ENCODE measurements at regions not wholly inside any gene's neighbourhood (a gene's known extent, or its start where the extent isn't known, plus 50 kb on each side); places are given as distances from the start of the nearest gene placed in this dataset.

DNA sequence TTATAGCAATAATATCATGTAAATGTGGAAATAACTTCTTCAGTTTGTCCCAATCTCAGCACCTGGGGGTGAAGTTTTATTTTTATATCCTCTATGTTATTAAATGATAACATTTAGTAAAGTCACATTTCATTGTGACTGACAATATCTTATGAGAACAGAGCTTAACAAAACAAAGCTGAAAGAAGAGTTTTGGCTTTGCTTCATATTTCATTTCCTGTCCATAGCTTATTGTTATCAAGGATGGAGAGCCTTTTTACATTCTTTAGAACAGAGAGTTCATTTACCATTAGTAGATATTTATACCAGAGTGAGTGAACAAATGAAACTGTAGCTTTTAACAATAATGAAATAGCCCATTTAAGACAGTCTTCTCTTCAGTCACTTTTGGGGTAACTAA lies 231.9 kb upstream of the SGK1 start:
- intact Hi-C loops (cut with micrococcal nuclease) (no loop called here), in situ Hi-C loops (cut with MboI) (no loop called here)
- Histone ChIP-seq H3K36me3 (ENCODE audit: control insufficient read depth, insufficient read depth, low read length) (no peaks in the 10 kb centered on the region), H3K9ac (ENCODE audit: insufficient read depth in 1 of 2, low read depth in 2 of 2, low read length in 2 of 2) (no peak overlapping the region), H3K4me2 (ENCODE audit: insufficient read depth, low read length) (no peak overlapping the region), H3K27ac (ENCODE audit: extremely low read depth, low read depth, low read length) (no peak overlapping the region), H4K20me1 (replicated peaks; ENCODE audit: control insufficient read depth, insufficient read depth, low read length) (no peaks in the 10 kb centered on the region), H3K79me2 (ENCODE audit: control insufficient read depth, insufficient read depth, low read length) (no peaks in the 10 kb centered on the region), H3K4me3 (no peak overlapping the region), H3K27me3 (ENCODE audit: control insufficient read depth in 2 of 2, insufficient read depth in 2 of 2, low read length in 2 of 2) (no peaks in the 10 kb centered on the region; a peak in 1 of 5 replicates), H3K9me3 (replicated peaks; ENCODE audit: control insufficient read depth, insufficient read depth, low read depth, low read length) (no peaks in the 10 kb centered on the region), H3K9me1 (ENCODE audit: control insufficient read depth, insufficient read depth, low read length) (no peaks in the 10 kb centered on the region), H3K4me1 (replicated peaks in 1 of 2; ENCODE audit: control insufficient read depth in 2 of 2, insufficient read depth in 2 of 2, low read length in 2 of 2) (no peaks in the 10 kb centered on the region), H2AFZ (ENCODE audit: low read depth, low read length) (no peak overlapping the region)
- CTCF ChIA-PET (ENCODE audit: low intra/inter-chr PET ratio) = no interaction called here
- no peak for ATAC-seq
- no peak for DNase-seq (ENCODE audit: extremely low read depth in 1 of 4, low spot score in 3 of 4)
- no peak for TF ChIP-seq ZNF436 (CRISPR knock-in tag; IDR thresholded peaks at IDR 0.05)
- TF ChIP-seq SMAD1 (IDR thresholded peaks at IDR 0.05; ENCODE audit: low read depth, low read length, partially characterized antibody) = no peak
- no peak for TF ChIP-seq NCOA6 (IDR thresholded peaks at IDR 0.05)
- TF ChIP-seq PHF20 (IDR thresholded peaks at IDR 0.05; ENCODE audit: partially characterized antibody) = no peak
- TF ChIP-seq C11orf30 (IDR thresholded peaks at IDR 0.05; ENCODE audit: low read depth) = no peak
- TF ChIP-seq, protein P1, sequence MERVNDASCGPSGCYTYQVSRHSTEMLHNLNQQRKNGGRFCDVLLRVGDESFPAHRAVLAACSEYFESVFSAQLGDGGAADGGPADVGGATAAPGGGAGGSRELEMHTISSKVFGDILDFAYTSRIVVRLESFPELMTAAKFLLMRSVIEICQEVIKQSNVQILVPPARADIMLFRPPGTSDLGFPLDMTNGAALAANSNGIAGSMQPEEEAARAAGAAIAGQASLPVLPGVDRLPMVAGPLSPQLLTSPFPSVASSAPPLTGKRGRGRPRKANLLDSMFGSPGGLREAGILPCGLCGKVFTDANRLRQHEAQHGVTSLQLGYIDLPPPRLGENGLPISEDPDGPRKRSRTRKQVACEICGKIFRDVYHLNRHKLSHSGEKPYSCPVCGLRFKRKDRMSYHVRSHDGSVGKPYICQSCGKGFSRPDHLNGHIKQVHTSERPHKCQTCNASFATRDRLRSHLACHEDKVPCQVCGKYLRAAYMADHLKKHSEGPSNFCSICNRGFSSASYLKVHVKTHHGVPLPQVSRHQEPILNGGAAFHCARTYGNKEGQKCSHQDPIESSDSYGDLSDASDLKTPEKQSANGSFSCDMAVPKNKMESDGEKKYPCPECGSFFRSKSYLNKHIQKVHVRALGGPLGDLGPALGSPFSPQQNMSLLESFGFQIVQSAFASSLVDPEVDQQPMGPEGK (CRISPR knock-in tag; IDR thresholded peaks at IDR 0.05; ENCODE audit: borderline replicate concordance) = no peak
- no peak for TF ChIP-seq TBP (optimal IDR thresholded peaks at IDR 0.05; ENCODE audit: low read depth, low read length)
- TF ChIP-seq PTTG1 (tag; IDR thresholded peaks at IDR 0.05; ENCODE audit: low read depth) = no peak
- TF ChIP-seq CREBBP (IDR thresholded peaks at IDR 0.05; ENCODE audit: low read depth, low read length) = no peak
- no peak for TF ChIP-seq KHSRP (IDR thresholded peaks at IDR 0.05)
- TF ChIP-seq SP1 (CRISPR knock-in tag; IDR thresholded peaks at IDR 0.05) = no peak
- TF ChIP-seq SOX6 (IDR thresholded peaks at IDR 0.05) = no peak
- TF ChIP-seq MTA3 (IDR thresholded peaks at IDR 0.05; ENCODE audit: borderline replicate concordance) = no peak
- no peak for TF ChIP-seq ZNF354B (CRISPR knock-in tag; IDR thresholded peaks at IDR 0.05)
- no peak for TF ChIP-seq CHD1 (IDR thresholded peaks at IDR 0.05; ENCODE audit: low read length)
- POLR2A ChIA-PET = interaction anchor here (1.1 kb wide), 1 partner anchor 57 kb away, joined by 3 read pairs; no protein-coding TSS in a partner anchor
- no TSS peak for BruUV-seq (replicated peaks)
- FAIRE-seq = no peak
